H1 (cell line): ENCODE measurements at regions not wholly inside any gene's neighbourhood (a gene's known extent, or its start where the extent isn't known, plus 50 kb on each side); places are given as distances from the start of the nearest gene placed in this dataset.

Experiments
- CTCF ChIA-PET: fragments of 300-600 bp; sonication (Branson Sonifier 250); formaldehyde crosslinking; loops from one replicate; lab custom pipeline; 2021; ENCODE audit not compliant: partially characterized antibody; lab: Charles Lee
- POLR2A ChIA-PET: fragments of 300-600 bp; sonication (Branson Sonifier 250); formaldehyde crosslinking; loops from one replicate; lab custom pipeline; 2021; ENCODE audit warnings: inconsistent platforms; ENCODE audit not compliant: partially characterized antibody; lab: Charles Lee
- DNase-seq, 2 experiments: peaks; one replicate each; pipeline versions ENCODE4 v3.0.0 to v3.0.0-alpha.2; 2010 to 2022; ENCODE audit warnings: low spot score in 2 of 2, low read depth in 1 of 2, mixed read lengths in 1 of 2
- FAIRE-seq: peaks from 2 replicates; lab custom pipeline; 2011; peaks lifted over from hg19 to GRCh38; lab: Jason Lieb, UNC
- H2AFZ ChIP-seq: 2 replicates; pipeline ENCODE4 v1.8.1; 2012; ENCODE audit warnings: low read length, inconsistent platforms
- H2AK5ac ChIP-seq: 2 replicates; pipeline ENCODE4 v1.6.1; 2013; ENCODE audit warnings: low read depth, low read length
- H2BK120ac ChIP-seq: replicated peaks from 2 replicates; pipeline ENCODE3; 2013; ENCODE audit warnings: low read depth, low read length, inconsistent platforms
- H2BK12ac ChIP-seq: 2 replicates; pipeline ENCODE4 v1.6.1; 2013; ENCODE audit warnings: low read depth, low read length
- H2BK15ac ChIP-seq: 2 replicates; pipeline ENCODE4 v1.6.1; 2013; ENCODE audit warnings: low read length
- H2BK20ac ChIP-seq: 2 replicates; pipeline ENCODE4 v1.6.1; 2013; ENCODE audit warnings: low read length
- H2BK5ac ChIP-seq: 2 replicates; pipeline ENCODE4 v1.6.1; 2013; ENCODE audit warnings: low read depth, low read length
- H3K14ac ChIP-seq: 2 replicates; pipeline ENCODE4 v1.6.1; 2013; ENCODE audit warnings: inconsistent platforms; ENCODE audit not compliant: insufficient read length
- H3K18ac ChIP-seq: 2 replicates; pipeline ENCODE4 v1.6.1; 2013; ENCODE audit warnings: low read length; ENCODE audit errors: extremely low read depth
- H3K23ac ChIP-seq: 2 replicates; pipeline ENCODE4 v1.6.1; 2013; ENCODE audit warnings: inconsistent platforms; ENCODE audit not compliant: insufficient read length
- H3K23me2 ChIP-seq: 2 replicates; pipeline ENCODE4 v1.6.1; 2013; ENCODE audit warnings: low read depth, low read length
- H3K27ac ChIP-seq: 2 replicates; pipeline ENCODE4 v1.6.1; 2011; ENCODE audit warnings: low read depth, low read length, inconsistent platforms
- H3K27me3 ChIP-seq, 4 experiments: replicated peaks in 1 of 4; 1 replicate in 1 of 4; 2 replicates in 3 of 4; pipeline versions ENCODE4 v1.6.1 to v1.8.1; 2011 to 2013; ENCODE audit warnings: low read length in 3 of 4, mild to moderate bottlenecking in 3 of 4, inconsistent platforms in 2 of 4, mixed read lengths in 2 of 4, moderate library complexity in 1 of 4; ENCODE audit not compliant: control insufficient read depth in 3 of 4, insufficient read depth in 3 of 4; ENCODE audit errors: extremely low read depth in 1 of 4
- H3K36me3 ChIP-seq, 4 experiments: 2 replicates each; pipeline versions ENCODE4 v1.6.1 to v1.8.1; 2011 to 2013; ENCODE audit warnings: mild to moderate bottlenecking in 4 of 4, low read length in 3 of 4, moderate library complexity in 2 of 4, control low read depth in 1 of 4, inconsistent platforms in 1 of 4; ENCODE audit not compliant: insufficient read depth in 4 of 4, control insufficient read depth in 2 of 4
- H3K4ac ChIP-seq: replicated peaks from 2 replicates; pipeline ENCODE3; 2013; ENCODE audit warnings: low read length, low read depth, mixed read lengths, inconsistent platforms; ENCODE audit not compliant: insufficient read length
- H3K4me1 ChIP-seq, 4 experiments: replicated peaks in 1 of 4; 1 replicate in 1 of 4; 2 replicates in 3 of 4; pipeline versions ENCODE4 v1.6.1 to v1.8.1; 2011 to 2013; ENCODE audit warnings: low read length in 3 of 4, inconsistent platforms in 2 of 4, mixed read lengths in 1 of 4; ENCODE audit not compliant: insufficient read depth in 4 of 4, control insufficient read depth in 3 of 4
- H3K4me2 ChIP-seq, 2 experiments: 2 replicates each; pipeline versions ENCODE4 v1.6.1 to v1.8.1; 2011 to 2013; ENCODE audit warnings: low read depth in 2 of 2, low read length in 2 of 2, control low read depth in 1 of 2, inconsistent platforms in 1 of 2, mild to moderate bottlenecking in 1 of 2; ENCODE audit not compliant: insufficient read depth in 1 of 2
- H3K4me3 ChIP-seq, 4 experiments: fragments of 200-600, 300-600 bp in 1 of 4; sonication (generic), shearing (Covaris generic), sonication (Bioruptor Twin) in 1 of 4; 2 replicates each; pipeline versions ENCODE4 v1.5.1 to v1.8.1; 2011 to 2016; ENCODE audit warnings: low read length in 4 of 4, low read depth in 3 of 4, control low read depth in 2 of 4, inconsistent platforms in 2 of 4, mild to moderate bottlenecking in 2 of 4, mixed read lengths in 1 of 4, moderate library complexity in 1 of 4; ENCODE audit not compliant: insufficient read depth in 2 of 4; ENCODE audit errors: extremely low read depth in 1 of 4
- H3K56ac ChIP-seq: replicated peaks from 2 replicates; pipeline ENCODE3; 2013; ENCODE audit warnings: low read depth, mild to moderate bottlenecking, mixed read lengths, low read length, inconsistent platforms; ENCODE audit not compliant: insufficient read length
- H3K79me1 ChIP-seq: 2 replicates; pipeline ENCODE4 v1.6.1; 2013; ENCODE audit warnings: low read depth, low read length, control low read depth
- H3K79me2 ChIP-seq, 2 experiments: 2 replicates each; pipeline versions ENCODE4 v1.6.1 to v1.8.1; 2012 to 2013; ENCODE audit warnings: low read length in 2 of 2, mild to moderate bottlenecking in 2 of 2, inconsistent platforms in 1 of 2; ENCODE audit not compliant: insufficient read depth in 2 of 2, control insufficient read depth in 1 of 2
- H3K9ac ChIP-seq, 4 experiments: replicated peaks in 1 of 4; 1 replicate in 1 of 4; 2 replicates in 3 of 4; pipeline versions ENCODE4 v1.6.1 to v1.8.1; 2011 to 2013; ENCODE audit warnings: low read depth in 3 of 4, low read length in 3 of 4, control low read depth in 2 of 4, mild to moderate bottlenecking in 2 of 4, moderate library complexity in 2 of 4, inconsistent platforms in 1 of 4; ENCODE audit errors: extremely low read depth in 1 of 4
- H3K9me3 ChIP-seq, 2 experiments: 2 replicates each; pipeline versions ENCODE4 v1.6.1 to v1.8.1; 2012 to 2013; ENCODE audit warnings: mild to moderate bottlenecking in 2 of 2, moderate library complexity in 2 of 2, control low read depth in 1 of 2, inconsistent platforms in 1 of 2, low read depth in 1 of 2, low read length in 1 of 2, mixed read lengths in 1 of 2; ENCODE audit not compliant: insufficient read depth in 2 of 2
- H4K20me1 ChIP-seq, 2 experiments: replicated peaks in 1 of 2; 2 replicates each; pipeline versions ENCODE3 to v1.8.1; 2011 to 2013; ENCODE audit warnings: inconsistent platforms in 2 of 2, low read length in 2 of 2, mild to moderate bottlenecking in 1 of 2; ENCODE audit not compliant: insufficient read depth in 2 of 2, control insufficient read depth in 1 of 2
- H4K5ac ChIP-seq: 2 replicates; pipeline ENCODE4 v1.6.1; 2013; ENCODE audit warnings: low read length, low read depth, mixed read lengths, inconsistent platforms; ENCODE audit not compliant: insufficient read length
- H4K8ac ChIP-seq: 2 replicates; pipeline ENCODE4 v1.8.0; 2013; ENCODE audit warnings: mild to moderate bottlenecking, moderate library complexity, low read length, inconsistent platforms; ENCODE audit not compliant: insufficient read depth; ENCODE audit errors: extremely low read depth
- H4K91ac ChIP-seq: replicated peaks from 2 replicates; pipeline ENCODE3; 2013; ENCODE audit warnings: low read length, mixed read lengths, inconsistent platforms; ENCODE audit not compliant: insufficient read length
- BCL11A ChIP-seq, 2 experiments: IDR thresholded peaks; one replicate each; pipeline ENCODE4 v1.6.1; 2011; ENCODE audit warnings: low read depth in 2 of 2, low read length in 2 of 2, mild to moderate bottlenecking in 2 of 2
- CHD2 ChIP-seq: IDR thresholded peaks from 2 replicates; pipeline ENCODE4 v1.6.1; 2012; ENCODE audit warnings: low read length, improper control_type of control experiment
- JUND ChIP-seq: IDR thresholded peaks from 2 replicates; pipeline ENCODE4 v1.6.1; 2011; ENCODE audit warnings: mild to moderate bottlenecking, improper control_type of control experiment, low read length
- KDM4A ChIP-seq: IDR thresholded peaks from one replicate; pipeline ENCODE4 v1.7.1; 2012; ENCODE audit warnings: low read depth, mild to moderate bottlenecking, moderate library complexity, low read length, inconsistent platforms; ENCODE audit not compliant: severe bottlenecking
- SIX5 ChIP-seq: IDR thresholded peaks from 2 replicates; pipeline ENCODE4 v1.6.1; 2011; ENCODE audit warnings: mild to moderate bottlenecking, low read depth, low read length
- WGBS, 2 experiments: shearing (Covaris generic) in 1 of 2; methylation state at CpG; one replicate each; pipeline versions ENCODE4 v1.1.6 to v1.1.7; 2013 to 2015; ENCODE audit warnings: low lambda C conversion rate in 2 of 2, mixed read lengths in 2 of 2, inconsistent platforms in 1 of 2, low coverage in 1 of 2, missing lambda C conversion rate in 1 of 2; ENCODE audit not compliant: insufficient replicate concordance in 2 of 2, insufficient coverage in 1 of 2, insufficient read length in 1 of 2; ENCODE audit errors: extremely low coverage in 1 of 2, missing lambda C conversion rate in 1 of 2; 5-methylcytosine and 5-hydroxymethylcytosine counted together
- TF ChIP-seq, protein P1 (sequence below): IDR thresholded peaks from 2 replicates; pipeline ENCODE4 v1.6.1; 2012; ENCODE audit warnings: low read length, inconsistent platforms

DNA sequence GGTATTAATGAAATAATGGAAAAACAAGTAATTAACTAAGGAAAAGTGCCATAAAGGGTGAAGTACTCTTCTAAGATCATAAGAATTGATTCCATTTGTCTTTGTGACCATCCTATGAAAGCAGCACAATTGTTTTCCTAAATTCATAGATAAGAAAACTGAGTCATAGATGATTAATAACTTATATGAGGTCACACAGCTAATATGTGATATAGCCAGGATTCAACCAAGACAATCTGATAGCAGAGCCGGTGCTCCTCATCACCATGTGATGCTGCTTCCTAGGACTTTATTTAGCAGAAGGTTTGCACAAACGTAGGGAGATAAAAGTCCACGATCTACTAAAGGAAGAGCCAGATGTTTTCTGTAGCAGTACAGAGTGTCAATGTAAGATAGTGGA is 181.5 kb upstream of the SYT1 start:
- Histone ChIP-seq H3K4me2 (no peak overlapping the region), H2BK12ac (no peak overlapping the region), H3K79me2 (no peaks in the 10 kb centered on the region), H2BK15ac (no peak overlapping the region), H3K79me1 (no peaks in the 10 kb centered on the region), H3K9me3 (no peaks in the 10 kb centered on the region), H3K23me2 (no peaks in the 10 kb centered on the region), H2BK20ac (no peak overlapping the region), H2BK120ac (no peak overlapping the region), H3K4ac (no peak overlapping the region), H3K23ac (no peak overlapping the region), H3K4me3 (no peak overlapping the region), H4K8ac (no peak overlapping the region), H3K18ac (no peak overlapping the region), H3K36me3 (no peaks in the 10 kb centered on the region), H3K4me1 (no peaks in the 10 kb centered on the region), H4K5ac (no peak overlapping the region), H2AFZ (peak overlapping the region; percentile 20; the same call in 1 of the 2 replicates), H3K14ac (no peak overlapping the region), H2BK5ac (no peak overlapping the region), H3K27ac (no peak overlapping the region), H2AK5ac (no peak overlapping the region), H3K9ac (no peak overlapping the region), H4K20me1 (no peaks in the 10 kb centered on the region), H3K27me3 (no peaks in the 10 kb centered on the region)
- CTCF ChIA-PET, result no interaction called here
- FAIRE-seq (no peak), DNase-seq (no peak)
- POLR2A ChIA-PET, result no interaction called here
- WGBS, 2 experiments, result 98% methylated on average over 3 of the region's 3 CpGs; no CpG with 5 or more reads in 1 of the 2 experiments
- TF ChIP-seq KDM4A (no peak), CHD2 (no peak), SIX5 (no peak), BCL11A (IDR thresholded peaks at IDR 0.05; ENCODE audit: low read depth in 2 of 2, low read length in 2 of 2) (no peak), JUND (no peak)
- TF ChIP-seq, protein P1, sequence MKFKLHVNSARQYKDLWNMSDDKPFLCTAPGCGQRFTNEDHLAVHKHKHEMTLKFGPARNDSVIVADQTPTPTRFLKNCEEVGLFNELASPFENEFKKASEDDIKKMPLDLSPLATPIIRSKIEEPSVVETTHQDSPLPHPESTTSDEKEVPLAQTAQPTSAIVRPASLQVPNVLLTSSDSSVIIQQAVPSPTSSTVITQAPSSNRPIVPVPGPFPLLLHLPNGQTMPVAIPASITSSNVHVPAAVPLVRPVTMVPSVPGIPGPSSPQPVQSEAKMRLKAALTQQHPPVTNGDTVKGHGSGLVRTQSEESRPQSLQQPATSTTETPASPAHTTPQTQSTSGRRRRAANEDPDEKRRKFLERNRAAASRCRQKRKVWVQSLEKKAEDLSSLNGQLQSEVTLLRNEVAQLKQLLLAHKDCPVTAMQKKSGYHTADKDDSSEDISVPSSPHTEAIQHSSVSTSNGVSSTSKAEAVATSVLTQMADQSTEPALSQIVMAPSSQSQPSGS, result no peak
- TF ChIP-seq, all 59 proteins: peak for 0
- no peak overlapping the region for H3K56ac ChIP-seq
- no peak overlapping the region for H4K91ac ChIP-seq
